GM18858 (cell line): ENCODE measurements at regions not wholly inside any gene's neighbourhood (a gene's known extent, or its start where the extent isn't known, plus 50 kb on each side); places are given as distances from the start of the nearest gene placed in this dataset.
"Not testable (repeated sequence)": the region's sequence is repeated elsewhere in the genome, so short reads cannot be mapped to it uniquely, and the experiment has no call there.

Source experiments
- ATAC-seq: cut with Tn5 transposase; IDR thresholded peaks from one replicate; pipeline ENCODE4 v1.9.1; 2021; ENCODE audit not compliant: unreplicated experiment

DNA sequence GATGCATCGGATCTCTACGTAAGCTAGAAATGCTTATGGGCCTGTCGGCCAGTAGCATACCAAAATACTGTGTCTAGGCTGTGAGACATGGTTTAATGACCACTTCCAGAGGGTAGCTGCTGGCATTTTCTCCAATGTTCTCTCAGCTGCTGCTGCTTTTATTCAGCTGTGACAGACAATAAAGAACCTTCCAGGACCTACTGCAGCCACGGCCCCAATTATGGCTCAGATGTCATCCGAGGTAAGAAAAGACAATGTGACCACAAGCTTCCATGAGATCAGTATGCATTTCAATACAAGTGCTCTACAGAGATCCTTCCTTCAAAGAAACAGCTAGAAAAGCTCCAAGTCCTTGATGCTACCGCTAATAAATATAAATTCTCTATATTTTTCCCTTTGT is 256.2 kb downstream of the SDHAF3 start:
- ATAC-seq: no peak

DNA sequence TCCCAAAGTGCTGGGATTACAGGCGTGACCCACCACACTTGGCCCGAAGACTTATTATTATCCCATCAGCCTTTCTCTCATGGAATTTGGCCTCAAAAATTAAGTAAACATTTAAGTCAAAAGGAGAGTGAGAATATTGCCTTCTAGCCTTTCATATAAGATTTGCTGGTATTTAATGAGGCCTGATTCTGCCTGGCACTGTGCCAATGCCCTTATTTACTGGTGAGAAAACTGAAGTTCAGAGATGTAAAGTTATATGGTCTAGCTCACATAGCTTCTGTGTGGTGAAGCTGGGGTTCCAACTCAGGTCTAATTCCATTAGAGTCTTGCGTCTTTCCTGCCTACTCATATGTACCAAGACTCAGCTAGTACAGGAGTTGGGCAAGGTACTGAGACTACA is 260.2 kb downstream of the SDHAF3 start:
- ATAC-seq: no peak

DNA sequence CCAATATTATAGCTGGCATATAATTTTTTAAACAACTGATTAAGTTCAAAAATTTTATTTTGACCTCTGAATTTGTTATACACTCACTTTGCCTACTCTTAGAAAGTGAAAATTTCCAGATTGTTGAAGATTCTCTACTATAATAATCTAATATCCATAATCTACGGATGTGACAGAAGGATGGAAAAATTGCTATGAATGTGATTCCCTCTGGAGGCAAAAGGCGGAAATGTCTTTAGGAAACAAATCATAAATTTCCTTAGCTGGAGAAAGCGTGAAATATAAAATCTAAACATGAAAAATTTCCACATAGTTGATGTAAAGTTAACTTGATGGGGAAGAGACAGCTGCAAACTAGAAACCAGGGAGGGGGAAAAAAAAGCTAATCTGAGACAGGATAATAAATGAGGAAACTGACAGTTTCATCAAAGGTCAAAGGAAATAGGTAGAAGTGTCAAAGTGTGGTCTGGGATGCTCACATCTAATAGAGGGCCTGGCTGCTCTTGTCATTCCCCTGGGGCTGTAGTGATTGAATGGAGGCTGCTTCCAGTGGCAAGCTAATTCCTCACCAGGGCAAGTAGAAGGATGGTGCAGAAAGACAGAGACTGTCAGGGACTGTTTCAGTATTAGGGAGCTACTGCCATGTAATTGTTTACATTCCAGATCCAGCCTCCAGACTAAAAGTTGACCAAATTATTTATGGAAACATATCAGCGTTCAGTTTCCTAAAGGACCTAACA is 264.5 kb downstream of the SDHAF3 start:
- no peak for ATAC-seq

DNA sequence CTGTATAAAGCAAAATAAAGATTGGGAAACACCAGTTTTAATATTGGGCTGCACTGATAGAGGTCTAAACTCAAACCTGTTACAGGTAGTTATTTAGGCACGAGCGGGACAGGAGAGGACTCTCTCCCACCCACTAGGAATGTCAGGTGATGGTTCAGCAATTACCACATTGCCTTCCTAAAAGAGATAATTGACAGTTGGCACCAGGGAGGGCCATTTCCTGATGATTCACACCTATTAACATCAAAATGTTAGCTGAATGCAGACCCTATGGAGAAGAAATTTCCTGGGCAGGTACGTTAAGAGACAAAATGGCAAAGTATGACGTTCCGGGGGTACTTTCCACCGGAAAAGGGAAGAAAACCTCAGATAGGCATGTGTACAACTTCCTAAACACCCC is 272.6 kb downstream of the SDHAF3 start:
- no peak for ATAC-seq

DNA sequence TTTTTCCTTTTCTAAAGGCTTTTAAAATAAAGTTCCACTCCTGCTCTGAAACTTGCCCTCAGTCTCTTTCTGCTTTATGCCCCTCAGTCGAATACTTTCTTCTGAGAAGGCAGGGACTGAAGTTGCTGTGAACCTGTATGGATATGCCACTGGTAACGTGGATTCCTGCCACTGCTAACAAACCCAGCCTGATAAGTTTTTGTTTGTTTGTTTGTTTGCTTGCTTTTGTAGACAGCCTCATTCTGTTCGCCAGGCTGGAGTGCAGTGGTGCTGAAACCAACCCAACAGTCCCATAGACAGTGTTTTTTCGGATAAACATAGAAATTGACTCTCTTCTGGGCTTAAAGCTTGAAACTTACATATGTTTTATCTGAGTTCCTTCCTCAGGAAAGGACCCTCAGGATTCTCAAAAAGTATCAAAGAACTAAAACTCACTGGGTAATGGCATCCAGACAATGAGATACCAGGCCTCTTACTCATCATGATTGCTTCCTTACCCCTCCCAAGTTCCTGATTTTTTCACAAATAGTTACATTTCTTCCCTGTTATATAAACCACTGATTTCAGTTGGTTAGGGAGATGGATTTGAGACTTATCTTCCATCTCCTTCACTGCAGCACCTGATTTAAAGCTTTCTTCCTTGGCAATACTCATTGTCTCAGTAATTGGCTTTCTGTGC is 273.6 kb downstream of the SDHAF3 start:
- ATAC-seq: no peak

DNA sequence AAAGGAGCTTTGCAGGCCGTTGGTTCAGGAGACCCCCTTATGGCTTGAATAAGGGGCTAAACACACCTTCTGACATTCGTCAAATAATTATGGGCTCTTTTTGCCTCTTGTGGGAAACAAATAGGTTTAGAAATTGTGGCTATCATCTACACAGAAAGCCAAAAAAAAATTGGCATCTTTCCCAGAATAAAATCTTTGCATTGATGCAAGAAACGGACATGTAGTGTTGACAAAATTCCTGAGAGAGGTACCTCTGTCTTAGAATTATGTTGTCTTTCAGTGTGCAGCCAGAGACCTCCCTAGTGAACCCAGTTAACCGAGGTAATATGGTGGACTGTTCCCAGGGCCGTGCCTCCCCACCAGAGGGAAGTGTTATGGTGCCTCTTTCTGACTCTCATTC is 283.9 kb downstream of the SDHAF3 start:
- no peak for ATAC-seq

DNA sequence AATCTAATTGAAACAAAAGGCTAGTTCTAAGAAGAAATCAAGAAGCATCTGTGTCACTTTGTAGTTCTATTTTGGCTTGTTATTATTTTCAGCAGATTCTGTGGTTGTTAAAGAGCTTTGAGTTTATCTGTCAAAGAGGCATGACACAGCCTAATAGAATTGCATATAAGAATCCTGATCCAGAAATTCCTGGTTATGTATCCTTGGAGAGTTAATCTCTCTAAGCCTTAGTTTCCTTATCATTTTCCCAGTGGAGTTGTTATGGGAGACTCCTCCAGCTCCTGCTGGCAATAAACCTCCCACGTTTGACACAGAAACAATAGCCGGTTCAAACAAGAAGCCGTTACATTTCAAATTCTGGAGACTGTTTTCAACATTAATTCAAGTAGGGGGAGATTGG is 288.3 kb downstream of the SDHAF3 start:
- no peak for ATAC-seq

DNA sequence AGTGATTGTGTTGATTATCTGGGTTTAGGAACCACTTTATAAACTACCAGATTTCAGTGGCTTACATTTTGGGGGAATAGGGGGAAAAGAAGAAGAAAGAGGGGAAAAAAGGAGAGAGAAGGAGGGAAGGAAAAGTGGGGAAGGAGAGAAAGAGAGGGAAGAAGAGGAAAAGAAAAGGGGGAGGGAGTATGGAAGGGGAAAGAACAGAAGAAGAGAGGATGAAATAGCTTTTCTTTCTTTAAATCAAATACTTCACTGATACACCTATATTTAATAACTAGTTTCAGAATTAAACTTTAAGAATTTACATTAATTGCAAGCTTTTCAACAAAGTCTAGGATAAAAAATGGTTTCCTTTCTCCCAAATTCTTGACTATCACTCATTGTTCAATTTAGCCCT is 289.6 kb downstream of the SDHAF3 start:
- ATAC-seq: no peak

DNA sequence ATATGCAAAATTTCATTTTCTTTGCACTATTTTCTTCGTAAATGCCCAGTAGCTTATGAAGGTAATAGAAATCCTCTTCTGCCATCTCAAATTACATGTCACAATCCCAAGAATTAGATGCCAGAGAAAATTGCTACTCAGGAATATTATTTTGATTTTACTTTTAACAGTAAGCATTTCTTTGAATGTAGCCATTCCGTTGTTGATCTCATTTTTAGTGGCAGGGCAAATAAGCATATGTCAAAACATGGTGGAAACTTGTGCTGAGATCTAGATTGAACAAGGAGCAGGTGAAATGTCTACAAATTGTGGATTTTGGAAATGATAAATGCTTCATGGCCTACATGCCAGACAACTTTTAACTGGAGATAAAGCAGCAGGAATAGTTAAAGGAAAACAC is 291.8 kb downstream of the SDHAF3 start:
- ATAC-seq: no peak

DNA sequence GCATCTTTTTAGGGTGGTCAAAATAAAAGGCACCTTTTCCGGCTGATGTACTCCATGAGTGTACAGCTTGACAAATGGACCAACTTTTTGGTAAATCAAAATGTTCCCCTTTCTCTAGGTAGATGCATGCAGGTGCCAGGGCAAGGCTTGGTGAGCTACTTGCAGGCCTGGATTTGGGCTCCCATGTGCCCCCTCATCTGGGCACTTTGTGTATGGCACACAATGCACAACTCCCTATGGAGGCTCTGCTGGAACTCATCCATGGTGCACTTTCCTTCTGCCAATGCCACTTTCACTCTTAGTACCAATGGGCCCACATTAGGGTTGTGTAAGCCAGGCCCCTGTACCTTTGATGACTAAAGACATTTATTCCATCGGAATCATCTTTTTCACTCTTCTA is 300.8 kb downstream of the SDHAF3 start:
- ATAC-seq: no peak

DNA sequence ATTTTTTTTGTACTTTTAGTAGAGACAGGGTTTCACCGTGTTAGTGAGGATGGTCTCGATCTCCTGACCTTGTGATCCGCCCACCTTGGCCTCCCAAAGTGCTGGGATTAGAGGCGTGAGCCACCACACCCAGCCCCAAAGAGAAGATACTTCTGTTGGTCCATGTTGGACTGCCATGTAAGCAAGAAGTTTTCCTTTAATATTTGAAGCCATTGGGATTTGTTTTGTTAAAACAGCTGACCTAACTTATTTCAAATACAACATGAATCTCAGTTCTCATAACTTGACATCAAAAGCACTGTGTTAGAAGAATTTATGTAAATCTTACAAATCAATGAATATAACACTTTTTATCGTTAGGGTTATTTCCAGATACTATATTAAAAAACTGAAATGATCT is 302.4 kb downstream of the SDHAF3 start:
- ATAC-seq: no peak

DNA sequence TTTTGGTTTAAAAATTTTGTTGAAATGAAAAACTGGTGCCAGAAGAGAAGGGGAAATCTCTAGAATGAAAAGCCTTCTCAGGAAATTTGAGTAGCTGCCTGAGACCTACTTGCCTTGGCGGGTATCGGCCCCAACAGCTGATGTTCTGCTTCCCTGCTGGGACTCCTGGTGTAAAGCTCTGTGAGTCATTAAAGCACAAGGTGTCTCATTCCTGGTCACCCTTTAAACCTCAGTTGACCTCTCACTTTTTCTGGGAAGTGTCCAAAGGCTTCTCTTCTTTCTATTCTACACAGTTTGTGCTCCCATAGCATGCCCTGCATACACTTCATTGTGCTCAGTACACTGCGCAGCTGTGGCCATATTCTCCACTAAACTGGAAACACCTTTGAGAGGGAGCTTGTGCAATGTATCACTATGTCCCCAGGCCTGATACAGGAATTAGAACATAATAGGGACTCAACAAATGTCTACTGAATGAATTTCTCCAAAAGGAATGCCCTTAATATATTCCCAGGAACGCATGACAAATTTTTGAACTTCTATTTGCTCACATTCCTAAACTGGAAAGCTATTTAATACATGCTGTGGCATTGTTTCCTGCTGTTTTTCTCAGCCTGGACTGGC is 303.9 kb downstream of the SDHAF3 start:
- ATAC-seq: no peak

DNA sequence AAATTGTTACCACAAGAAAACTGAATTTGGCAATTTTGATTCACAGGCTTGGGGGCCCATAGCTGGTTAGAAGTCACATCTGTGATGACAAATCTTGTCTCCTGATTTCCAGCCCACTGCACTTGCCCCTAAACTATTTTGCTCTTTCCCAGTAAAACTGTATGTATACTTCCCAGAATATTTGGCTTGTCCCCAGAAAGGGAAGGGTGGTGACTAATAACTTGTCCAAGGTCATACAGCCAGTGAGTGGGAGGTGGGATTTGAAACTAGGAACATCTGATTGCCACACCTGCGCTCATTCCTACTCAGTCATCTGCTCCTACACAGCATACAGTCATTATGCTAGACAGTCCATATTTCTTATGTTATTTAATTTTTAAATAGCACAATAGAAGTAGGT is 304.5 kb downstream of the SDHAF3 start:
- ATAC-seq: no peak

DNA sequence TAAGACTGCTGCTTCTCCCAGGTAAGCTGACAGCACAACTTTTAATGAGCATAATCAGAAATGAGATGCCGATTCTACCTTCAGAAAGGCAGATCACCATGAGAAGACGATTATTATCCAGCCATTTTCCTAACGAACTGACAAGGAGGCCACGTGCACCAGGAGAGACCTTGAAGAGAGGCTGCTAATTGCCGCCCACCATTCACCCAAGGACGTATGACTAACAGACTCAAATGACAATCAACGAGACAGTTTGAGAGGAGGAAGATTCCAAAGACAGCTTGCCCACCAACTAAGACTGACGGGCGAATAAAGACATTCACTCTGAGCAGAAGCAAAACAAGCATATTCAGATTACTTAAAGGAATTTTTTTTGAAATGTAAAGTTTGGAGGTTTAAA is 301.9 kb upstream of the TAC1 start:
- no peak for ATAC-seq

DNA sequence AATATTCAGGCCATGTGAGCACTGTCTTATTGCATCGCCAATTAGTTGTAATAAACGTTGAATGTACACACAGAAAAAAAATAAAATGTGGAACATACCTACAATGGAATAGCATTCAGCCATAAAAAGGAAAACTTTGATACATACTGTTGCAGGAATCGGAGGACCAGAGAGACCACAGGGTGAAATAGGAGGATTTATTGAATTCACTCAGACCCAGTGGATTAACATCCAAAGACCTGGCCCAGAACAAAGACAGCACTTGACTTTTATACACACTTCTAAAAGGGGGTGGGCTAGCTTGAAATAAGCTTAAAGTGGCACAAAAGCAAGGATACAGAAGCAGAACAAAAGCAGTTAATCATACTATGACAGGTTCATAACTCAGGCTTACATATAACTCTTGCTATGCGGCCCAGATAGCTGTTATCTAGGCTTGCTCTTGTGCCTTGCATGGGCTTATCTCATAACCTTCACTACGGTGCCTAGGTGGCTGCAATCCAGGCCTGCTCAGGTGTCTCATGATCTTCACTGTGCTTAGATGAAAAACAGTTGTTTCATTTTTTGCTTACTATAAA is 292.2 kb upstream of the TAC1 start:
- ATAC-seq: no peak

DNA sequence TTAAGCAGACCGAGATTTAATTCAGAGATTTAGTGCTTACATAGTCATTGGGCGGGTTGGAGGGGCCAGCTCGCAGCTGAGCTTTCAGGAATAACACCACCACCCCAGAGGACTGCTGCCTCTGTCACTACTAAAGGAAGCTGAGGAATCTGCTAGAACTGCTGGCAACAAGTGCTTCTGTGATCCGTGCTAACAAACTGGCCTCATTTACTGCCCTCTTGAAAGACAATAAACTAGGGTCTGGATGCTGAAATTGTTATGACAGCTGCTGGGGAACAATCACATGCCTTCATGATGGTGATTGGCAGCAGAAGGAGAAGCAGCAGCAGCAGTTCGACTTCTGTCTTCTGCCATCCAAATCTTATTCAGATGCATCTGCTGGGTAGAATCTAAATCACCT is 285.5 kb upstream of the TAC1 start:
- no peak for ATAC-seq

DNA sequence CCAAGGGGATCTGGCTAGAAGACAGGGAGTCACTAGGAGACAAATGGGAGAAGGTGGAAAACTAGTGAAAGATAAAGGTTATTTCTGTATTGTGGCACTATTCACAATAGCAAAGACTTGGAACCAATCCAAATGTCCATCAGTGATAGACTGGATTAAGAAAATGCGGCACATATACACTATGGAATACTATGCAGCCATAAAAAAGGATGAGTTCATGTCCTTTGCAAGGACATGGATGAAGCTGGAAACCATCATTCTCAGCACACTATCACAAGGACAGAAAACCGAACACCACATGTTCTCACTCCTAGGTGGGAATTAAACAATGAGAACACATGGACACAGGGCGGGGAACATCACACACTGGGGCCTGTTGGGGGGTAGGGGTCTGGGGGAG is 282.4 kb upstream of the TAC1 start:
- ATAC-seq: not testable (repeated sequence)

DNA sequence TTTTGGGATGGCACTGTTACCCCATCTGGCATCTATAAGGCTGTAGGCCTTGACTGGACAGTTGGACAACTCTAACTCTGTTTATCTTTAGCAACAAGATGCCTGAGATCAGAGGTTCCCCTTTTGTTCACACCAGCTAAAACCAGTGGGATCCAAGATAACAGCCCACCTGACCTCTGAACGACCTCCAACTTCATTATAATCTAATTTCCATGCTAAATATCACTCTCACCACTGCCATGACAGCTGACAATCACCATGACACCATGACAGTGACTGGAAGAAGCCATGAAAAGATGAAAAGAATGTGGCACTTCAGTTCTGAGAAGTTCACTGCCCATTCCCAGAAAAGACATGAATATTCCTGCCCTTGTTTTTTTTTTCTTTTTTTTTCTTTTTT is 281.4 kb upstream of the TAC1 start:
- ATAC-seq: no peak

DNA sequence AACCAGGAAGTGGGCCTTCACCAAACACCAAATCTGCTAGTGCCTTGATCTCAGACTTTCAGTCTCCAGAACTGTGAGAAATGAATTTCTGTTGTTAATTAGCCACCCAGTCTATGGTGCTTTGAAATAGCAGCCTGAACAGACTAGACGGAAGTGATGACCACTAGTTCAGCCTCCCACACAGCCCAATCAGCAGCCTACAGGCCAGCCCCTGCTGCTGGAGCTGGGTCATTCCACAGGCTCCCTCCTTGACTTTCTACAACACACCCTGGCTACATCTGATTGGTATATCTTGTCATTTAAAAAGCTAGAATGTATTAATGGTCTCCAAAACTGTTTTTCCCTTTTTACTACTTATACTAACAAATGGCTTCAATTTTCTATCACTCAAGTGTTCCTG is 277.2 kb upstream of the TAC1 start:
- no peak for ATAC-seq

DNA sequence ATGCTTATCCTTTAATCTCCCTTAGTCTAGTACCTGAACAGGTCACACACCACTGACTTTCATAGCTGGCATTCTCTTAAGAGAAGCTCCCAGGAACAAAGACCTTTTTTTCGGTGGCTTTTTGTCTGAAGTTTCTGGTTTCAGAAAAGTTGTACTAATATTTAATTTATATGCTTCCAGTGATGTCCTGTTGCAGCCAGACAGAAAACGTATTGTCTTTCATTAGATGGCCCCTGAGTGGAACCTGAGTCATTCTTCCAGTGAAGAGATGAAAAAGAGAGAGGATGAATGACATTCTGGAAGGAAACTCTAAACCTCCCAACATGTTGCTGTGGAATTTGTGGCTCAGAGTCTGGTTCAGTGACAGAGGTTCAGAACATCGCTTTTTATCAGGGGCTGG is 274.8 kb upstream of the TAC1 start:
- no peak for ATAC-seq

DNA sequence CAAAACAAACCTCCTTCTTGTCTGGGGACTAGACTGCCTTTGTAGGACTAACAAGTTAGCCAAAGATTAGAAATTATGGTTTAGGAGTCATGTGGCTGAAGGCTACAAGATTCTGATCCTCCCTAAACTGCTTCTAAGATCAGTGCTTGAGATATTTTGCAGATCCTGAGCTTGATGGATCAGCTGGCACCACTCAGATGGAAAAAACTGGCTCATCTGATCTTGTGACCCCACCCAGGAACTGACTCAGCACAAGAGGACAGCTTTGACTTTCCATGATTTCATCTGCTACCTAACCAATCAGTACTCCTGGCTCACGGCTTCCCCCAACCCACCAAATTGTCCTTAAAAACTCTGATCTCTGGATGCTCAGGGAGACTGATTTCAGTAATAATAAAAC is 271.5 kb upstream of the TAC1 start:
- ATAC-seq: no peak

DNA sequence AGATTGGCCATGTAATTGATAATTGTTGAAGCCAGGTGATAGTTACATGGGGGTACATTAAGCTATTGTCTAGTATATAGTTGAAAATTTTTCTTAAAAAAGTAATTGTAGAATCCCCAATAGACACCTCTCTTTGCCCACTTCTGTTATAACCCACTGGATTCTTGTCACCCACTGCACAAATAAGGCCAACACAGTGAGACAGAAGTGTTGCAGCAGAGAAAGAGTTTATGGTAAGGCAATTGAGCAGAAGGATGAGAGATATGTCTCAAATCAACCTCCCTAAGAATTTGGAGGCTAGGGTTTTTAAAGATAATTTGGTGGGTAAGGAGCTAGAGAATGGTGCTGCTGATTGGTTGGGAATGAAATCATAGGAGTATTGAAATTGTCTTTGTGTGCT is 270.3 kb upstream of the TAC1 start:
- no peak for ATAC-seq
